Activated CD4-positive, alpha-beta memory T cell treated with anti-CD3 and anti-CD28 coated beads, Interleukin-2, amount 10 ng/mL, durations not matched to agents 7 days and 5 days (primary cell): ENCODE measurements at regions not wholly inside any gene's neighbourhood (a gene's known extent, or its start where the extent isn't known, plus 50 kb on each side); places are given as distances from the start of the nearest gene placed in this dataset.

ENCODE experiments used
- CTCF ChIA-PET: fragments of 350-600 bp; sonication (Branson Sonifier 250); formaldehyde crosslinking; loops from one replicate; lab custom pipeline; 2021; ENCODE audit warnings: antibody characterized with exemption, inconsistent platforms; lab: Charles Lee
- POLR2A ChIA-PET: fragments of 350-600 bp; sonication (Branson Sonifier 250); formaldehyde crosslinking; loops from one replicate; lab custom pipeline; 2021; ENCODE audit warnings: antibody characterized with exemption; lab: Charles Lee
- DNase-seq: peaks from one replicate; pipeline ENCODE4 v3.0.0-alpha.2; 2020
- H3K27ac Mint-ChIP-seq: one replicate; pipeline ENCODE4 v1.8.0; 2021; ENCODE audit warnings: mild to moderate bottlenecking, mixed read lengths
- H3K27me3 Mint-ChIP-seq: one replicate; pipeline ENCODE4 v1.8.0; 2021; ENCODE audit warnings: mixed read lengths
- H3K36me3 Mint-ChIP-seq: one replicate; pipeline ENCODE4 v1.8.0; 2021; ENCODE audit warnings: low read depth, mixed read lengths
- H3K4me1 Mint-ChIP-seq: one replicate; pipeline ENCODE4 v1.8.0; 2021; ENCODE audit warnings: mixed read lengths
- H3K4me3 Mint-ChIP-seq: one replicate; pipeline ENCODE4 v1.8.0; 2021; ENCODE audit warnings: mild to moderate bottlenecking, mixed read lengths
- H3K9me3 Mint-ChIP-seq: one replicate; pipeline ENCODE4 v1.8.0; 2021; ENCODE audit warnings: mixed read lengths

DNA sequence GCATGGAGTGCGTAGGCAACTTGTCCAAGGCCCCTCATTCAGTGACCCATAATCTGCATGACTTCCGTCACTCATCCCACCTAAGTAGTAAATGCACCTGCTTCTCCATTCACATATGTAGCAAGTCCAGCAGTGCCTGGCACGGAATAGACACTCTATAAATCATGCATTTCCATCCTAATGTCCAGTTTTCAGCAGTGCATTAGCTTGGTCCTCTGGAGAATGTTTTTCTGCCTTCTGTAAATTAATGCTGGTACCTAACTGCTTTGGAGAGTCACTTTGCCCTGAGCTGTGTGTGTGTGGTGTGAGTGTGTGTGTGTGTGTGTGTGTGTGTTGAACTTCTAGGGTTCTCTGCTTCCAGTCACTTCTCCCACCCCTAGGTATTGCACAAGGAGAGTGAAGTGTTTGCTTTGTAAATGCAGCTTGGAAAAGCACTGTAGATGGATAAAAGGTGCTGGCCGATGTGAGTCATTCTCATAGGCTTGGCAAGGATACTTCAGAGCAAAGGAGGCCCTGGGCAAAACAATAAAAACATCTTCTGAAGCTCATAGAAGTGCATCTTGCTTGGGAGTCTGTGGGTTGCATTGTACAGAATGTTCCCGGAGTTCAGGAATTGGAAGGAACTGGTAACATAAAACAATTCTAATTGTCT is 181.8 kb downstream of the KATNAL1 start:
- Mint-ChIP-seq H3K9me3 (no peaks in the 10 kb centered on the region), H3K36me3 (no peaks in the 10 kb centered on the region), H3K4me3 (no peak overlapping the region), H3K4me1 (peaks cover 18% of the 10 kb centered on the region), H3K27me3 (no peaks in the 10 kb centered on the region), H3K27ac (no peak overlapping the region)
- DNase-seq: no peak
- CTCF ChIA-PET: interaction anchor here (1.6 to 3.5 kb wide), 3 partner anchors 11 to 32 kb away, joined by 3 to 14 read pairs (median 6); no protein-coding TSS in a partner anchor
- POLR2A ChIA-PET: interaction anchor here (0.6 to 1.0 kb wide), 2 partner anchors 10 to 340 kb away, joined by 3 to 4 read pairs; no protein-coding TSS in a partner anchor

DNA sequence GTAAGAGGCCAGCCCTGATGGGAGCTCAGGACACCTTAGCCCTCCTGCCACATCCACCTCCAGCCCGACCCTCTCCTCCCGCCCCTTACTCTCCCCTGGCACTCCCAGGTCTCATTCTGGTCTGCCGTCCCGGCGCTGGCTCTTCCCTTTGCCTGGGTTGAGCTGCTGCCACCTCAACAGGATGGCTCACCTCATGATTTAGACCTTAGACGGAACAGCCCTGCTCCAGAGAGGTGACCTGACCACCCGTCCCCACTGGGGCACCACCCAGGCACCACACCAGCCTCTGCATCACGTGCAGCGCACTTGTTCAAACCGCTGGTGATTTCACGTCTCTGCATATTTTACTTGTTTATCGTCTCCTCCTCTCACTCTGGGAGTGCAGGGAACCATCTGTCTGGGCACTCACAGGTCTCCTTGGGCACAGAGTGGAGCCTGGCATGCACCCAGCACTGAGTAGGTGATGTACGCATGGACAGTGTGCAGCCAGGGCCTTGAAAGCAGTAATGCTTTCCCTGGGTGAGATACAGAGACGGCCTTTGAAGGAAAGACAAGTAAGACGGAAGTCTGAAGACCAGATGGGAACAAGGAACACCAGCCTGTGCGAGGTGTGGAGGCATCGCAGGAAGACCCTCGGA is 183.1 kb downstream of the KATNAL1 start:
- Mint-ChIP-seq H3K27ac (no peak overlapping the region), H3K9me3 (no peaks in the 10 kb centered on the region), H3K36me3 (no peaks in the 10 kb centered on the region), H3K4me3 (no peak overlapping the region), H3K4me1 (peaks cover 30% of the 10 kb centered on the region), H3K27me3 (no peaks in the 10 kb centered on the region)
- DNase-seq: no peak
- POLR2A ChIA-PET: no interaction called here
- CTCF ChIA-PET: interaction anchor here (6.2 kb wide), 1 partner anchor 7 kb away, joined by 65 read pairs; no protein-coding TSS in a partner anchor

DNA sequence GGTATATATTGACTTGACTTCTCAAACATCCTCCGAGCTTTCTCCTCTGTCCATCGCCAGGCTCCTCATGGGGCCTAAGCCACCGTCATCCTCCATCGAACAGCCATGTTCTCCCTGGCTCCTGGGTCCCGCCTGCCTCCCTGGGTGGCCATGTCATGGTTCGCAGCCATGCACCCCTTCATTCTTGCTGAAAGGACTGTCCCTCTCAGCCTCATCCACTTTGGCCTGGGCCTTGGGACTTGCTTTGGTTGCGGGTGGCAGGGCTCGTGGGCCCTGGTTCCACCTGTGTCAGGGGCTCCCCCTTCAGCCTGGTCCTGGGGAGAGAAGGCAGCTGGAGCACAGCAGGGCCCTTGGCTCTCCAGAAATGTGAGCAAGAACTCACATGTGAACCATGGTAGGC is 183.8 kb downstream of the KATNAL1 start:
- Mint-ChIP-seq H3K9me3 (no peaks in the 10 kb centered on the region), H3K27ac (no peak overlapping the region), H3K4me1 (peaks cover 34% of the 10 kb centered on the region), H3K36me3 (no peaks in the 10 kb centered on the region), H3K4me3 (no peak overlapping the region), H3K27me3 (no peaks in the 10 kb centered on the region)
- ChIA-PET POLR2A (interaction anchor here (1.4 kb wide), 1 partner anchor 25 kb away, joined by 3 read pairs; no protein-coding TSS in a partner anchor), CTCF (interaction anchor here (0.9 to 6.2 kb wide), 3 partner anchors 8 to 19 kb away, joined by 3 to 65 read pairs (median 18); no protein-coding TSS in a partner anchor)
- DNase-seq: no peak

DNA sequence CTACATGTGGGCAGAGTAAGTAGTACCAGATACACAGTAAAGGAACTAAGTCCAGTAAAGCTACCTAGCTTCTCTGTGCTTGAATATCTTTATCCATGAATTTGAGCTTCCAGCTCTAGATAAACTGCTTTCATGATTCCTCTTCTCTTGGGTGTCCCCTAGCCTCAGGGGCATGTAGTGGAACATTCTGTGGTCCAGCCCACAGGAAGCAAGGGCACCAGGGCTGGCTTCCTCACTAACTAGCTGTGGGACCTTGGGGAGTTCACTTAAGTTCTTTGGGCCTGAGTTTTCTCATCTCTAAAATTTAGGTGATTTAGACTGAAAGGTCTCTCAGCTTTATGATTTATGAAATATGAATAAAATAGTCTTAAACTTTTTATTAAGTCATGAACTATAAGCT is 185.7 kb downstream of the KATNAL1 start:
- Mint-ChIP-seq H3K4me3 (no peak overlapping the region), H3K4me1 (peaks cover 40% of the 10 kb centered on the region), H3K36me3 (no peaks in the 10 kb centered on the region), H3K27ac (no peak overlapping the region), H3K27me3 (peaks cover 3% of the 10 kb centered on the region), H3K9me3 (no peaks in the 10 kb centered on the region)
- POLR2A ChIA-PET: interaction anchor here (0.8 to 1.5 kb wide), 4 partner anchors 10 to 350 kb away, joined by 3 read pairs; no protein-coding TSS in a partner anchor
- CTCF ChIA-PET: interaction anchor here (0.6 to 6.2 kb wide), 8 partner anchors 9 to 350 kb away, joined by 3 to 65 read pairs (median 6); partner anchors contain the start of gene KATNAL1
- DNase-seq: peak; percentile 40

DNA sequence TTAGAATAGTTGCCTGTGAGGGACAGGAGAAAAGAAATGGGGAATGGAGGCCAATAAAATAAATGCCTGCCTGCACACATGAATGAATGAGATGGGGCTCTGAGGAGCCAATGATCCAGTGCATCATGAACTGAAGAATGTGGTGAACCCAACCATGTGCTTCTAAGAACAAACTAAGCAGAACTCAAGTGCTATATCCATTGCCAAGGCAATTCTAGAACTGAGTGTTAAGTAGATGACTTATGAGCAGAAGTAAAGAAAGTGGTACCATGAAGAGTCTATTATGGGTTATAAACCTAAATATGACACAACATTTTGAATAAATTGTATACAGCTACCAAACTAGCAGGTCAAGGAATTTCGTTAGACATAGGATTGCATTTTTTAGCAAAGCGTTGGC is 186.1 kb downstream of the KATNAL1 start:
- Mint-ChIP-seq H3K9me3 (no peaks in the 10 kb centered on the region), H3K4me1 (peaks cover 40% of the 10 kb centered on the region), H3K36me3 (no peaks in the 10 kb centered on the region), H3K27ac (no peak overlapping the region), H3K4me3 (no peak overlapping the region), H3K27me3 (peaks cover 5% of the 10 kb centered on the region)
- no peak for DNase-seq
- ChIA-PET CTCF (interaction anchor here (0.6 to 6.2 kb wide), 8 partner anchors 9 to 350 kb away, joined by 3 to 65 read pairs (median 6); partner anchors contain the start of gene KATNAL1), POLR2A (interaction anchor here (1.1 to 1.4 kb wide), 3 partner anchors 11 to 186 kb away, joined by 3 to 5 read pairs (median 3); no protein-coding TSS in a partner anchor)

DNA sequence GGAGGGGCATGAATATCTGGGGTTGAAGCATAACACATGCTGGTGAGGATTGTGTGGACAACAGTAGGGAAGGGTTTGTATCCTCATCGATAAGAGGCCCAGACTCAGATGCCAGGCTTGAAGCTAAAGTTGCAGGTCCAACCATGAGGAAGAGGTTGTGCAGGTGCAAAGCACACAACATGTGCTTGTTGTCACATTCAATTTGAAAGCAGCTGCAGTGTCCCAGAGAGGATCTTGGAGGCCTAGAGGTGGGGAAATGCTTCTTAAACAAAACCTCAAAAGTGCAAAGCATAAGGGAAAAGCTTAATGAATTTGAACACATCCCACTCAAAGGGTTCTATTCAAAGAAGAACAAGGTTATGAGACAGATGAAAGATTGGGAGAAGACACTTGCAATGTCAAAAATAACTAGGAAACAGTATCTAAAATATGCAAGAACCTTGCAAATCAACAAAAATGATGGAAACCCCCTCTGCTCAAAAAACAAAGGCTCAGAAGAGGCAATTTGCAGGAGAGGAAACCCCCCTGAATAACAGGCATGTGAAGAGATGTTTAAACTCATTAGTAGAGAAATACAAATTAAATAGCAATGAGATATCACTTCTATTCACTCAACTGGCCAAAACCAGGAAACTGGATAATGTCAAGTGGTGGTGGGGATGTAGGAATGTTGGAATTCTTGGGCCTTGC is 187.1 kb downstream of the KATNAL1 start:
- Mint-ChIP-seq H3K27me3 (peaks cover 5% of the 10 kb centered on the region), H3K9me3 (no peaks in the 10 kb centered on the region), H3K4me1 (peaks cover 40% of the 10 kb centered on the region), H3K27ac (no peak overlapping the region), H3K36me3 (no peaks in the 10 kb centered on the region), H3K4me3 (no peak overlapping the region)
- ChIA-PET POLR2A (interaction anchor here (0.6 to 1.8 kb wide), 7 partner anchors 12 to 270 kb away, joined by 3 to 5 read pairs (median 3); partner anchors contain the start of gene UBL3), CTCF (interaction anchor here (1.2 to 6.2 kb wide), 5 partner anchors 8 to 350 kb away, joined by 3 to 65 read pairs (median 8); no protein-coding TSS in a partner anchor)
- no peak for DNase-seq

DNA sequence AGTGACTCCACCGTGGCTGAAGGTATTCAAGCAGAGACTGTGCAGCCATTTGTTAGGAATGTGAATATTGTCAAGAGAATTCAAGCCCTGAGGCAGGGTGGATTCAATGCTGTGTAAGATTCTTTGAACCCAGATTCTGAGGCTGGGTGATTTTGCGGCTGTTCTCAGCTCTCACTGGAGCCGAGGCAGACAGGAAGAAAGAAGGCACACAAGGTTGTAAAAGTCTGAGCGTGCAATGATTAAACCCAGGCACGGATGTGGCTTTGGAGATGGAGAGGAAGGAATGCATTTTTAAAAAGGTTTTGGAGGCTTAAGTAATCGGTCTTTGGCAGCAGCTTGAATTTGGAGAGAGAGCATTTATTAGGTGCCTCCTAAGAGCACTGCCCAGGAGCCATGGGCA is 187.9 kb downstream of the KATNAL1 start:
- no peaks in the 10 kb centered on the region for H3K9me3 Mint-ChIP-seq
- H3K27me3 Mint-ChIP-seq: peaks cover 5% of the 10 kb centered on the region
- DNase-seq: peak; percentile 65
- ChIA-PET CTCF (interaction anchor here (0.6 to 6.2 kb wide), 7 partner anchors 7 to 946 kb away, joined by 3 to 65 read pairs (median 7); no protein-coding TSS in a partner anchor), POLR2A (interaction anchor here (0.8 to 1.8 kb wide), 5 partner anchors 24 to 269 kb away, joined by 3 to 5 read pairs (median 3); partner anchors contain the start of gene UBL3)
- peak overlapping the region; percentile 6 for H3K27ac Mint-ChIP-seq
- H3K36me3 Mint-ChIP-seq: no peaks in the 10 kb centered on the region
- H3K4me1 Mint-ChIP-seq: peaks cover 44% of the 10 kb centered on the region
- H3K4me3 Mint-ChIP-seq: peak overlapping the region; percentile 0

DNA sequence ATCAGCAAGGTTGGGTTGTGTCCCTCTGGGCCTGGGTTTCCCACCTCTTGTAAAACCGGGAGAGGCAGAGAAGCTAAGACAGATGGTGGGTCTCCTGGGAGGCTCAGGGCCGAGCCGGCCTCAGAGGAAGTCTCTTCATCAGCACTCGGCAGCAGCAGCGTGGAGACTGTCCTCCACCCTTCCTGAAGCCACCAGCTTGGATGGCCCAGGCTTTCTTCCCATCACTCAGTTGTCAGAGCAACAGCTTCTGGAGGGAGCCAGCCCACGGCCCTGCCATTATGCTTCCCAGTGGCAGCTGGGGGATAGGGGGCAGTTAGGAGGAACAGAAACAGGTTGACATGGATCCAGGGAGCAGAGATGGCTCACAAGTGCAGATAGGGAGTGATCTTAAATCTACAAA is 191.0 kb downstream of the KATNAL1 start:
- no peak overlapping the region for H3K4me3 Mint-ChIP-seq
- H3K36me3 Mint-ChIP-seq: no peaks in the 10 kb centered on the region
- peaks cover 57% of the 10 kb centered on the region for H3K4me1 Mint-ChIP-seq
- CTCF ChIA-PET: interaction anchor here (1.0 to 9.0 kb wide), 9 partner anchors 41 to 607 kb away, joined by 3 to 318 read pairs (median 17); partner anchors contain the start of gene UBL3
- H3K27me3 Mint-ChIP-seq: peaks cover 8% of the 10 kb centered on the region
- POLR2A ChIA-PET: interaction anchor here (1.2 to 2.4 kb wide), 4 partner anchors 9 to 349 kb away, joined by 3 to 21 read pairs (median 4); partner anchors contain the start of genes HMGB1 and UBL3
- no peaks in the 10 kb centered on the region for H3K9me3 Mint-ChIP-seq
- no peak overlapping the region for H3K27ac Mint-ChIP-seq
- no peak for DNase-seq

DNA sequence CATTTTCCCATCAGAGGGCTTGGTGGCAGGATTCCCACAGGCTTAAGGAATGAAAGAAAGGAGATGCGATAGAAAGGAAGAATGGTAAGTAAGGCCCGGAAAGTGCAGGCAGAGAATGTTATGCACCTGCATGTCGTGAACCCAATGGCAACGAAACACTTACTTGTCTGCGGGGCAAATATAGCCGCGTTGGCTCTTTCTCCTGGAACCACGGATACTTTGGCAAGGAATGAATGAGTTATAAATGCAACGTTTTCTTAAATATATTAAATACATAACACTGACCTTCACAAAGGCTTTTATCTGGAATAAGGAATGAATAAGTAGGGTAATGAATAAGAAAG is 192.1 kb downstream of the KATNAL1 start:
- Mint-ChIP-seq H3K9me3 (no peaks in the 10 kb centered on the region), H3K27ac (no peak overlapping the region), H3K4me3 (peak overlapping the region; percentile 55), H3K4me1 (peaks cover 47% of the 10 kb centered on the region), H3K36me3 (no peaks in the 10 kb centered on the region), H3K27me3 (peaks cover 8% of the 10 kb centered on the region)
- DNase-seq: no peak
- POLR2A ChIA-PET: interaction anchor here (0.8 to 2.4 kb wide), 15 partner anchors 11 to 353 kb away, joined by 3 to 24 read pairs (median 4); partner anchors contain the start of genes HMGB1 and UBL3
- CTCF ChIA-PET: interaction anchor here (0.6 to 9.0 kb wide), 43 partner anchors 8 to 929 kb away, joined by 3 to 318 read pairs (median 5); partner anchors contain the start of gene UBL3

DNA sequence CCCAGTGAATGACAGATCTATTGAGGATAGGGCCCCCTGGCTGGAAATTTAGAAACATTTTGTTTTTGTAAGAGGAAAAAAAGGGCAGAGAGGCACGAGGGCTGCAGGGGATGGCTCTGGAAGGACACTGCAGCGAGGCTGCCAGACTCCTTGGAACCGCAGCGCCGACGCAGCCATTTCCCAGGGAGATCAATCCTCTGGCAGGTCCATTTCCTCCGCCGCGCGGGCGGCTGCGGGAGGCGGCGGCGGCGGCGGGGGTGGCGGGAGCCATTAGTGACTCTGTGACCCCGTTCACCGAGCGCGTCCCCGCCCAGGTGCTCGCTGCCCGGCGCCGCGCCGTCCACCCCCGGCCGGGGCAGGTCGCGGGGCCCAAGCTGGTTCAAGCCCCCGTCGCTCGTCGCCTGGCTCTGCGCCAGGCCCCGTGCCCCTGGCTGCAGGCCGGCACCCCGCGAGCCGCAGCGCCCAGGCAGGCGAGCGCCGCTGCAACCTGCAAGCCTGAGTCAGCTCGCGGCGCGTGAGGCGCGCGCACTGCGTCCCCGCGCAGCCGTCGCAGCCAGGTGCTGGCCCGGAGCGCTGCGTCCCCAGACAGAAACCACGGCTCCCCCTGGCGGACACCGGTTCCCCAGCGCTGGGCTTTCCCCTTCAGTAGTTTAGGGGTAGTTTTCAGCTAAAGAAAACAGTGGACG is 192.6 kb downstream of the KATNAL1 start:
- H3K27me3 Mint-ChIP-seq: peaks cover 8% of the 10 kb centered on the region
- peaks cover 42% of the 10 kb centered on the region for H3K4me1 Mint-ChIP-seq
- DNase-seq: peak; percentile 94
- H3K9me3 Mint-ChIP-seq: no peaks in the 10 kb centered on the region
- no peak overlapping the region for H3K27ac Mint-ChIP-seq
- CTCF ChIA-PET: interaction anchor here (0.6 to 9.0 kb wide), 47 partner anchors 8 to 930 kb away, joined by 3 to 318 read pairs (median 4); partner anchors contain the start of gene UBL3
- H3K36me3 Mint-ChIP-seq: no peaks in the 10 kb centered on the region
- POLR2A ChIA-PET: interaction anchor here (0.8 to 2.4 kb wide), 17 partner anchors 11 to 419 kb away, joined by 3 to 24 read pairs (median 4); partner anchors contain the start of genes HMGB1 and UBL3
- peak overlapping the region; percentile 74 for H3K4me3 Mint-ChIP-seq

DNA sequence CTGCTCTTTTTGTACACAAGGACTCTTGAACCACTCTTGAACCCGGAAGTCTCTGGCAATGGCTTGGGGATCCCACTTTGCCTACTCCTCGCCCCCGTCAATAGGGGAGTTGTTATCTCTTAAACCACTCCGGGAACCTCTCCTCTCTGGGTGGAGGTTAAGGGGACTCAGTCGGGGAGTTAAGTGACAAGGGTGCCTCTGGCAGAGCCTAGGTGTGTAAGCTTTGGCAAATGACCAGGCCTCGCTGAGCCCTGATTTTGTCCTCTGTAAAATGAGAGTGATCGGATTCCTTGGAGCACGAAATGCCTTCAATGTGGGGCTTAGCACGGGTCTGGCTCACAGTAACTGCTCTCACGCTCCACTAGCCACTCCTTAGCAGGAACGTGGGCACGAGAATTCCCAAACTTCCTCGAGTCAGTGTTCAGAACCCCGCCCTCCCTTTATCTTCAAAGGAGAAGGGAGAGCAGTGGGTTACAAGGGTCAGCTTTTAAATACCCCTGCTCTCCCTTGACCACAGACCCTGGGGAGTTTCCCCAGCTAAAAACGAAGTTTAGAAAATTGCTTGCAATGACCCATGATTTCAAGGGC is 193.3 kb downstream of the KATNAL1 start:
- DNase-seq: no peak
- Mint-ChIP-seq H3K27ac (no peak overlapping the region), H3K27me3 (peaks cover 8% of the 10 kb centered on the region), H3K4me3 (peak overlapping the region; percentile 74), H3K4me1 (peaks cover 35% of the 10 kb centered on the region), H3K36me3 (no peaks in the 10 kb centered on the region), H3K9me3 (no peaks in the 10 kb centered on the region)
- ChIA-PET CTCF (interaction anchor here (0.8 to 9.0 kb wide), 21 partner anchors 9 to 606 kb away, joined by 3 to 318 read pairs (median 8); partner anchors contain the start of gene UBL3), POLR2A (interaction anchor here (1.1 to 2.4 kb wide), 9 partner anchors 32 to 418 kb away, joined by 3 to 24 read pairs (median 4); partner anchors contain the start of gene UBL3)
